DOHH2 (cell line): ENCODE measurements at regions not wholly inside any gene's neighbourhood (a gene's known extent, or its start where the extent isn't known, plus 50 kb on each side); places are given as distances from the start of the nearest gene placed in this dataset.

Experiments used
- H3F3A ChIP-seq: fragments of 200-600 bp; sonication (generic), shearing (Covaris generic); 2 replicates; pipeline ENCODE4 v1.6.0; 2016; ENCODE audit warnings: antibody characterized with exemption, mild to moderate bottlenecking; ENCODE audit not compliant: control insufficient read depth, insufficient read depth
- H3K27ac ChIP-seq: fragments of 200-600 bp; sonication (generic); 2 replicates; pipeline ENCODE4 v1.5.1; 2014; ENCODE audit warnings: low read depth, mild to moderate bottlenecking, low read length, moderate library complexity
- H3K27me3 ChIP-seq: fragments of 200-600 bp; sonication (generic); 2 replicates; pipeline ENCODE4 v1.6.1; 2014; ENCODE audit warnings: mild to moderate bottlenecking, low read length, mixed read lengths; ENCODE audit not compliant: control insufficient read depth
- H3K36me3 ChIP-seq: fragments of 200-600 bp; sonication (generic); 2 replicates; pipeline ENCODE4 v1.6.1; 2014; ENCODE audit warnings: mild to moderate bottlenecking, low read length, moderate library complexity, mixed read lengths; ENCODE audit not compliant: control insufficient read depth
- H3K4me1 ChIP-seq: fragments of 200-600 bp; sonication (generic); 2 replicates; pipeline ENCODE4 v1.6.1; 2014; ENCODE audit warnings: mild to moderate bottlenecking, low read length, mixed read lengths; ENCODE audit not compliant: control insufficient read depth
- H3K4me2 ChIP-seq: fragments of 200-600 bp; sonication (generic); 2 replicates; pipeline ENCODE4 v1.6.0; 2014; ENCODE audit warnings: mild to moderate bottlenecking, low read length, moderate library complexity
- H3K4me3 ChIP-seq: fragments of 200-600 bp; sonication (generic); 2 replicates; pipeline ENCODE4 v1.5.1; 2014; ENCODE audit warnings: mild to moderate bottlenecking, low read length, mixed read lengths
- H3K79me2 ChIP-seq: fragments of 200-600 bp; sonication (generic); 2 replicates; pipeline ENCODE4 v1.6.1; 2014; ENCODE audit warnings: mild to moderate bottlenecking, low read length, mixed read lengths; ENCODE audit not compliant: control insufficient read depth
- H3K9me2 ChIP-seq: fragments of 200-600 bp; sonication (generic); replicated peaks from 2 replicates; pipeline ENCODE4 v1.6.1; 2014; ENCODE audit warnings: mild to moderate bottlenecking, low read length, mixed read lengths; ENCODE audit not compliant: control insufficient read depth
- H3K9me3 ChIP-seq: fragments of 200-600 bp; sonication (generic); 2 replicates; pipeline ENCODE4 v1.6.1; 2014; ENCODE audit warnings: antibody characterized with exemption, low read length, mixed read lengths; ENCODE audit not compliant: control insufficient read depth, insufficient read depth
- H4K20me1 ChIP-seq: fragments of 200-600 bp; sonication (generic); 2 replicates; pipeline ENCODE4 v1.6.0; 2014; ENCODE audit warnings: low read depth, mild to moderate bottlenecking, antibody characterized with exemption, low read length, moderate library complexity; ENCODE audit not compliant: control insufficient read depth, insufficient read depth
- EZH2phosphoT487 ChIP-seq: fragments of 200-600 bp; sonication (generic); IDR thresholded peaks from 2 replicates; pipeline ENCODE4 v1.6.1; 2017; ENCODE audit warnings: borderline replicate concordance, mild to moderate bottlenecking, antibody characterized with exemption, low read length, moderate library complexity, mixed read lengths
- TF ChIP-seq, protein P1 (sequence below): fragments of 200-600 bp; sonication (generic); IDR thresholded peaks from one replicate; pipeline ENCODE4 v1.5.1; 2014; ENCODE audit warnings: antibody characterized with exemption, mild to moderate bottlenecking, low read depth, low read length; ENCODE audit not compliant: poor library complexity, severe bottlenecking

DNA sequence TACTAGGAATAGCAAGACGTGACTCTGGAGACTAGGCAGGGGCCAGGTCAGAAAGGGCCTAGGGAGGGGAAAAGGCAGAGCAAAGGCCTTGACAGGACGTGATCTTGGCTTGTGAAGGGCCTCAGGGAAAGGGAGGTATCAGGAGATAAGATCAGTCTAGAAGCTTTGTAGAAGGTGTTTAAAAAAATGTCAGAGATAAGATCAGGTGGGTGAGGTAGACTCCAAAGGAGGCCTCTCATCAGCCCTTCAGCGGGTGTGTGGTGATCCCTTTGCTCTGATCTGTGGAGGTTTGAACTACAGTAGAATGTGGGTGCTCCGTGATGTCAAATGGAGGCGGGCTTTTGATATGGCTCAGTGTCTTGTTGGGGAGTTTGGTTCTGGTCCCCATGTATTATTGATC, 78.8 kb upstream of the PRPS1 start:
- TF ChIP-seq, protein P1, sequence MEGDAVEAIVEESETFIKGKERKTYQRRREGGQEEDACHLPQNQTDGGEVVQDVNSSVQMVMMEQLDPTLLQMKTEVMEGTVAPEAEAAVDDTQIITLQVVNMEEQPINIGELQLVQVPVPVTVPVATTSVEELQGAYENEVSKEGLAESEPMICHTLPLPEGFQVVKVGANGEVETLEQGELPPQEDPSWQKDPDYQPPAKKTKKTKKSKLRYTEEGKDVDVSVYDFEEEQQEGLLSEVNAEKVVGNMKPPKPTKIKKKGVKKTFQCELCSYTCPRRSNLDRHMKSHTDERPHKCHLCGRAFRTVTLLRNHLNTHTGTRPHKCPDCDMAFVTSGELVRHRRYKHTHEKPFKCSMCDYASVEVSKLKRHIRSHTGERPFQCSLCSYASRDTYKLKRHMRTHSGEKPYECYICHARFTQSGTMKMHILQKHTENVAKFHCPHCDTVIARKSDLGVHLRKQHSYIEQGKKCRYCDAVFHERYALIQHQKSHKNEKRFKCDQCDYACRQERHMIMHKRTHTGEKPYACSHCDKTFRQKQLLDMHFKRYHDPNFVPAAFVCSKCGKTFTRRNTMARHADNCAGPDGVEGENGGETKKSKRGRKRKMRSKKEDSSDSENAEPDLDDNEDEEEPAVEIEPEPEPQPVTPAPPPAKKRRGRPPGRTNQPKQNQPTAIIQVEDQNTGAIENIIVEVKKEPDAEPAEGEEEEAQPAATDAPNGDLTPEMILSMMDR, result no peak
- no peak for TF ChIP-seq EZH2phosphoT487
- Histone ChIP-seq H3F3A (no peaks in the 10 kb centered on the region), H3K27me3 (no peaks in the 10 kb centered on the region)

DNA sequence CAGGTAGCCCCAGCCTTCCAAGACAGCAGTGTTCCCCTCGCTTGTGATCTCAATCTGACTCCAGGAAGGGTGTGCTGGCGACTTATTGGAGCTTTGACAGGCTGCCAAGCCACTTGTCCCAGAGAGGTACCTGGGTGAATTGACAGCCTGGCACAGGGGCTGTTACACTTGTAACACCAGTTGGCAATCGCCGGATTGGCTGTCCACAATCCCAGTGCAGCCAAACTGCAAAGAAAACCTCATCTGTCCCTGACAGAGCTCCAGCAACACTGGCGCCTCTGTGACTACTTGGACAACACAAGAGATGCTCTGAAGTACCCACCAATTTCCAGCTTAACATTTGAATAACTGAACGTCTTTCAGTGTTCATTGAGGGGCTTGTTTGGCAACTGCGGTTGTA, 76.8 kb upstream of the PRPS1 start:
- TF ChIP-seq EZH2phosphoT487, result no peak
- TF ChIP-seq, protein P1, result no peak
- no peaks in the 10 kb centered on the region for H3K9me3 ChIP-seq
- H3K79me2 ChIP-seq, result no peaks in the 10 kb centered on the region
- no peaks in the 10 kb centered on the region for H3K27me3 ChIP-seq
- H3K36me3 ChIP-seq, result no peaks in the 10 kb centered on the region
- H3K9me2 ChIP-seq, result no peaks in the 10 kb centered on the region
- no peak overlapping the region for H3K4me2 ChIP-seq
- no peaks in the 10 kb centered on the region for H3F3A ChIP-seq
- H3K4me1 ChIP-seq, result no peaks in the 10 kb centered on the region
- H4K20me1 ChIP-seq, result no peaks in the 10 kb centered on the region
- no peak overlapping the region for H3K27ac ChIP-seq
- H3K4me3 ChIP-seq, result no peak overlapping the region

More for the DNA sequence above, 78.8 kb upstream of the PRPS1 start:
- Histone ChIP-seq H3K36me3 (no peaks in the 10 kb centered on the region), H3K79me2 (no peaks in the 10 kb centered on the region), H3K27ac (no peak overlapping the region), H3K9me3 (no peaks in the 10 kb centered on the region), H3K4me3 (no peak overlapping the region), H4K20me1 (no peaks in the 10 kb centered on the region), H3K4me2 (no peak overlapping the region), H3K9me2 (no peaks in the 10 kb centered on the region), H3K4me1 (no peaks in the 10 kb centered on the region)

DNA sequence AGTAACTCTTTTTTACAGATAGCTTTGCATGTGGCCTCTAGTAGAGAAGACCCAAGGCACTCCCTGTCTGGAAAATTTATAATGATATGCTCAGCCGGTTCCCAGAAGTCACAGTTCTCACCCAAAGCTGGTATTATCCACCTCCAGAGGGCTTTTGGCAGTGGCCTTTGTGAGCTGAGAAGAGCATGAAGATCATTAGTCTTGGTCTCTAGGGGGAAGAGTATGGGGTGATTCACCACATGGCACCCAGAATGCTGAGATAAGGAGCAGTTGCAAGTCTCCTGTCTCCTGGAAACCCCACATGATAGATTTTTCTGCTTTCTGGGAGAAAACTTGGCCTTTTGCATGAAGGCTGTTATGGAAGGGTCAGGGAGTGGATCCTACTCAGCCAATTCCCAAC, 75.4 kb upstream of the PRPS1 start:
- no peaks in the 10 kb centered on the region for H4K20me1 ChIP-seq
- no peaks in the 10 kb centered on the region for H3K9me2 ChIP-seq
- H3K4me2 ChIP-seq, result no peak overlapping the region
- H3F3A ChIP-seq, result no peaks in the 10 kb centered on the region
- H3K36me3 ChIP-seq, result no peaks in the 10 kb centered on the region
- H3K27me3 ChIP-seq, result no peaks in the 10 kb centered on the region
- no peaks in the 10 kb centered on the region for H3K79me2 ChIP-seq
- H3K27ac ChIP-seq, result no peak overlapping the region
- H3K4me3 ChIP-seq, result no peak overlapping the region
- no peaks in the 10 kb centered on the region for H3K4me1 ChIP-seq
- TF ChIP-seq EZH2phosphoT487, result no peak
- TF ChIP-seq, protein P1, result no peak
- no peaks in the 10 kb centered on the region for H3K9me3 ChIP-seq

DNA sequence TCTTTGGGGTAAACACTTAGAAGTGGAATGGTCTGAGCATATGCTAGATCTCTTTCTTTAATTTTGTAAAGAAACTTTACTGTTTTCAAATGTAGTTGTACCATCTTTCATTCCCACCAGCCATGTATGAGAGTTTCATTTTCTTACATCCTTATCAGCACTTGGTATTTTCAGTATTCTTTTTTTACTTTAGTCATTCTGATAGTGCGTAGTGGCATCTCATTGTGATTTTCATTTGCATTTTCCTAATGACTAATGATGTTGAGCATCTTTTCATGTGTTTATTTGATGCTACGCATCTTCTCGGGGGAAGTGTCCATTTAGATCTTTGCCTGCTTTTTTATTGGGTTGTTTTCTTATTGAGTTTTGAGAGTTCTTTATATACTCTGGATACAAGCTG, 71.3 kb upstream of the PRPS1 start:
- H3K9me2 ChIP-seq, result no peaks in the 10 kb centered on the region
- no peaks in the 10 kb centered on the region for H3K36me3 ChIP-seq
- H3K4me3 ChIP-seq, result no peak overlapping the region
- H3F3A ChIP-seq, result no peaks in the 10 kb centered on the region
- H3K4me1 ChIP-seq, result no peaks in the 10 kb centered on the region
- no peaks in the 10 kb centered on the region for H3K79me2 ChIP-seq
- no peak for TF ChIP-seq EZH2phosphoT487
- TF ChIP-seq, protein P1, result no peak
- no peak overlapping the region for H3K4me2 ChIP-seq
- H3K27me3 ChIP-seq, result no peaks in the 10 kb centered on the region
- no peaks in the 10 kb centered on the region for H4K20me1 ChIP-seq
- H3K9me3 ChIP-seq, result no peaks in the 10 kb centered on the region
- H3K27ac ChIP-seq, result no peak overlapping the region
